HepG2 (cell line): ENCODE measurements at regions not wholly inside any gene's neighbourhood (a gene's known extent, or its start where the extent isn't known, plus 50 kb on each side); places are given as distances from the start of the nearest gene placed in this dataset.

Experiments used
- ATAC-seq: fragments of 200-7000 bp; cut with Tn5 transposase; 3 replicates; pipeline ENCODE4 v1.9.1; 2020; ENCODE audit warnings: mild to moderate bottlenecking, moderate library complexity
- BruUV-seq: library from RNA; stranded (reverse); fragments of 400-500 nt; replicated peaks from 2 replicates; lab custom pipeline; 2021; lab: Mats Ljungman, UMichigan
- CTCF ChIA-PET: fragments of 300-600 bp; formaldehyde crosslinking; extraction: SDS; loops from one replicate; lab custom pipeline; 2021; ENCODE audit warnings: low total read pairs, inconsistent platforms, low intra/inter-chr PET ratio; lab: Yijun Ruan, JAX
- POLR2A ChIA-PET: fragments of 350-600 bp; sonication (Branson Sonifier 250); formaldehyde crosslinking; loops from one replicate; lab custom pipeline; 2020; ENCODE audit warnings: antibody characterized with exemption, inconsistent platforms; lab: Yijun Ruan, JAX
- DNase-seq: peaks from one replicate; pipeline ENCODE4 v3.0.0-alpha.2; 2015; ENCODE audit warnings: low spot score
- FAIRE-seq: peaks from 3 replicates; lab custom pipeline; 2011; peaks lifted over from hg19 to GRCh38; lab: Jason Lieb, UNC
- H2AFZ ChIP-seq: one replicate; pipeline ENCODE4 v1.6.1; 2011; ENCODE audit warnings: low read length, inconsistent platforms
- H3K27ac ChIP-seq: fragments of 300-600 bp; 3 replicates; pipeline ENCODE4 v1.8.0; 2011; ENCODE audit warnings: mixed run types, mild to moderate bottlenecking, mixed read lengths, low read length, inconsistent platforms; ENCODE audit not compliant: insufficient read depth; ENCODE audit errors: extremely low read length
- H3K27me3 ChIP-seq, 2 experiments: fragments of 200-600 bp in 1 of 2; 2 replicates in 1 of 2; 3 replicates in 1 of 2; pipeline versions ENCODE4 v1.6.0 to v1.8.0; 2011; ENCODE audit warnings: low read length in 2 of 2, mild to moderate bottlenecking in 2 of 2, moderate library complexity in 2 of 2, inconsistent platforms in 1 of 2; ENCODE audit not compliant: insufficient read depth in 2 of 2, control insufficient read depth in 1 of 2
- H3K36me3 ChIP-seq, 2 experiments: fragments of 200-600 bp in 1 of 2; replicated peaks in 1 of 2; 2 replicates in 1 of 2; 3 replicates in 1 of 2; pipeline versions ENCODE4 v1.5.1 to v1.8.0; 2011; ENCODE audit warnings: low read length in 2 of 2, inconsistent platforms in 1 of 2; ENCODE audit not compliant: insufficient read depth in 2 of 2, control insufficient read depth in 1 of 2
- H3K4me1 ChIP-seq: 2 replicates; pipeline ENCODE4 v1.5.1; 2012; ENCODE audit warnings: low read length, inconsistent platforms; ENCODE audit not compliant: insufficient read depth
- H3K4me2 ChIP-seq: 2 replicates; pipeline ENCODE4 v1.6.0; 2011; ENCODE audit warnings: low read depth, low read length, inconsistent platforms
- H3K4me3 ChIP-seq, 3 experiments: fragments of 200-600 bp in 1 of 3; sonication (generic), shearing (Covaris generic) in 1 of 3; replicated peaks in 1 of 3; 2 replicates each; pipeline ENCODE4 v1.5.1; 2011 to 2016; ENCODE audit warnings: low read length in 3 of 3, inconsistent platforms in 2 of 3, low read depth in 2 of 3, mild to moderate bottlenecking in 2 of 3, control low read depth in 1 of 3, mixed read lengths in 1 of 3; ENCODE audit not compliant: insufficient read depth in 1 of 3
- H3K79me2 ChIP-seq: one replicate; pipeline ENCODE4 v1.6.1; 2011; ENCODE audit warnings: low read length, inconsistent platforms; ENCODE audit not compliant: insufficient read depth
- H3K9ac ChIP-seq: 2 replicates; pipeline ENCODE4 v1.6.0; 2011; ENCODE audit warnings: mild to moderate bottlenecking, low read depth, low read length, inconsistent platforms; ENCODE audit not compliant: insufficient read depth
- H3K9me3 ChIP-seq: 2 replicates; pipeline ENCODE4 v1.5.1; 2012; ENCODE audit warnings: mild to moderate bottlenecking, low read length
- H4K20me1 ChIP-seq: 2 replicates; pipeline ENCODE4 v1.6.0; 2011; ENCODE audit warnings: inconsistent platforms, mild to moderate bottlenecking, low read length, moderate library complexity; ENCODE audit not compliant: insufficient read depth
- FOXA1 ChIP-seq, 2 experiments: fragments of 450-650 bp in 1 of 2; sonication (generic) in 1 of 2; formaldehyde crosslinking in 1 of 2; IDR thresholded peaks; 2 replicates each; pipeline versions ENCODE4 v1.4.0 to v1.6.1; 2016 to 2020; ENCODE audit warnings: missing genetic modification reagents in 1 of 2
- HNRNPH1 ChIP-seq: fragments of 200-400 bp; formaldehyde crosslinking; optimal IDR thresholded peaks from 2 replicates; pipeline ENCODE3; 2017; ENCODE audit warnings: mild to moderate bottlenecking, low read depth, low read length
- HOXA7 ChIP-seq: sonication (generic); formaldehyde crosslinking; IDR thresholded peaks from 2 replicates; pipeline ENCODE4 v1.8.1; 2022; ENCODE audit warnings: mild to moderate bottlenecking, missing genetic modification reagents, moderate library complexity
- KLF6 ChIP-seq: IDR thresholded peaks from 2 replicates; pipeline ENCODE4 v1.8.0; 2016; ENCODE audit warnings: missing biosample characterization, missing genetic modification reagents
- MBNL3 ChIP-seq: fragments of 250-450 bp; sonication (Bioruptor Pico); conservative IDR thresholded peaks from 2 replicates; pipeline ENCODE4 v1.8.0; 2022; ENCODE audit warnings: mild to moderate bottlenecking, inconsistent platforms
- ONECUT2 ChIP-seq: sonication (generic); formaldehyde crosslinking; IDR thresholded peaks from 2 replicates; pipeline ENCODE4 v1.4.0; 2020; ENCODE audit warnings: missing genetic modification reagents
- TBL1XR1 ChIP-seq: fragments of 150-350 bp; IDR thresholded peaks from 2 replicates; pipeline ENCODE4 v1.6.1; 2014; ENCODE audit warnings: borderline replicate concordance, low read length; ENCODE audit not compliant: partially characterized antibody
- THAP11 ChIP-seq: IDR thresholded peaks from 2 replicates; pipeline ENCODE4 v1.6.1; 2016; ENCODE audit warnings: missing biosample characterization, missing genetic modification reagents
- ZFYVE20 ChIP-seq: sonication (generic); formaldehyde crosslinking; IDR thresholded peaks from 2 replicates; pipeline ENCODE4 v1.8.0; 2023; ENCODE audit warnings: low read depth, mild to moderate bottlenecking, moderate library complexity, missing genetic modification reagents, borderline replicate concordance
- ZNF17 ChIP-seq: sonication (generic); formaldehyde crosslinking; IDR thresholded peaks from 2 replicates; pipeline ENCODE4 v1.5.0; 2020; ENCODE audit warnings: mild to moderate bottlenecking, missing genetic modification reagents
- ZNF768 ChIP-seq: sonication (generic); formaldehyde crosslinking; IDR thresholded peaks from 2 replicates; pipeline ENCODE4 v1.4.0; 2020; ENCODE audit warnings: missing genetic modification reagents
- ZNF839 ChIP-seq: sonication (generic); formaldehyde crosslinking; IDR thresholded peaks from 2 replicates; pipeline ENCODE4 v1.4.0; 2020; ENCODE audit warnings: missing genetic modification reagents, mild to moderate bottlenecking, borderline replicate concordance
- ZSCAN20 ChIP-seq: sonication (generic); formaldehyde crosslinking; IDR thresholded peaks from 2 replicates; pipeline ENCODE4 v1.4.0; 2020; ENCODE audit warnings: missing genetic modification reagents, mild to moderate bottlenecking, borderline replicate concordance
- WGBS: methylation state at CpG from one replicate; pipeline ENCODE4 v1.1.6; 2017; ENCODE audit warnings: low lambda C conversion rate; 5-methylcytosine and 5-hydroxymethylcytosine counted together
- in situ Hi-C: cut with HindIII; loops from 2 replicates; pipeline ENCODE4 v1.10.0; 2017; ENCODE audit warnings: low pct_unique_long_range_greater_than_20kb; ENCODE audit not compliant: extremely low pct_ligation_motif_present
- intact Hi-C: fragments of 100-400 bp; cut with micrococcal nuclease; formaldehyde crosslinking; loops from one replicate; pipeline ENCODE4 v1.10.0; 2022; ENCODE audit not compliant: unreplicated experiment
- TF ChIP-seq, protein P1 (sequence below): sonication (generic); formaldehyde crosslinking; IDR thresholded peaks from 2 replicates; pipeline ENCODE4 v1.4.0; 2020; ENCODE audit warnings: mild to moderate bottlenecking, missing genetic modification reagents
- TF ChIP-seq, protein P2 (sequence below): IDR thresholded peaks from 2 replicates; pipeline ENCODE4 v1.6.1; 2016; ENCODE audit warnings: low read depth

DNA sequence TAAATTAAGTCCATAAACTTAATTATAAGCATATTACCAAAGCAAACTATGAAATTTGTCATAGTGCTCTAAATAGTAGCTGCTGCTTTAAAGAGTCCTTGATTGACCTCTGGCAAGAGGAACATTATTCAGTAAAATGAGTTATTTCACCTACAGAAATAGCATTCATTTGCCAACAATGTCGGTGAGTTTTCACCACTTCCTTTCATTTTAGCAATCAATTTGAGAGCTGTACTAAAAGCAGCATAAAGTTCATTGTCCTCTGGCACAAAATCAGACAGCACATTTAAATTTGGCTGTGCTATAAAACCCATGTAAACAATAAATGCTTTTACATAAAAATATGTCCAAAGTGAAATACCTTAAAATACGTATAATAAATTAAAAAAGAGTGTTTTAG, 1515.7 kb downstream of the SI start (continued):
- TF ChIP-seq, protein P1, sequence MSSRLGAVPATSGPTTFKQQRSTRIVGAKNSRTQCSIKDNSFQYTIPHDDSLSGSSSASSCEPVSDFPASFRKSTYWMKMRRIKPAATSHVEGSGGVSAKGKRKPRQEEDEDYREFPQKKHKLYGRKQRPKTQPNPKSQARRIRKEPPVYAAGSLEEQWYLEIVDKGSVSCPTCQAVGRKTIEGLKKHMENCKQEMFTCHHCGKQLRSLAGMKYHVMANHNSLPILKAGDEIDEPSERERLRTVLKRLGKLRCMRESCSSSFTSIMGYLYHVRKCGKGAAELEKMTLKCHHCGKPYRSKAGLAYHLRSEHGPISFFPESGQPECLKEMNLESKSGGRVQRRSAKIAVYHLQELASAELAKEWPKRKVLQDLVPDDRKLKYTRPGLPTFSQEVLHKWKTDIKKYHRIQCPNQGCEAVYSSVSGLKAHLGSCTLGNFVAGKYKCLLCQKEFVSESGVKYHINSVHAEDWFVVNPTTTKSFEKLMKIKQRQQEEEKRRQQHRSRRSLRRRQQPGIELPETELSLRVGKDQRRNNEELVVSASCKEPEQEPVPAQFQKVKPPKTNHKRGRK (CRISPR knock-in tag), result no peak
- TF ChIP-seq TBL1XR1 (no peak), ZFYVE20 (CRISPR knock-in tag) (no peak), ONECUT2 (CRISPR knock-in tag) (no peak)

DNA sequence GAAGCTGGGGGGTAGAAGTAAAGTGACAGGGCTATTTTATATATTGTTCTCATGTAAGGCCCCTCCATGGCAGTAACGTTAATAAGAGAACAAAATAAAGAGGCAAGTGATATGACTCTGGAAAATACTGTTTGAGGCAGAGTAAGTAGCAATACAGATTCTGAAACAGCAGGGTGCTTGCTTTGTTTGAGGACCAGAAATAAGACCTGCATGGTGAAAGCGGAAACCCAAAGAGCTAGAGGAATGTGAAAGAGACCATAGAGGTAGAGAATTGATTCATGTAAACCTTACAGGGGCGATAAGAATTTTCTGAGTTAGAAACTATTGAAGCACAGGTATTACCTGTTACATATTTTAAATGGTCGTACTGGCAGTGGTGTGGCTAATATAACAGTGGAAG, 1517.1 kb downstream of the SI start:
- Histone ChIP-seq H2AFZ (no peak overlapping the region), H3K36me3 (no peaks in the 10 kb centered on the region), H3K4me2 (no peak overlapping the region), H3K4me3 (no peak overlapping the region), H3K27ac (no peak overlapping the region), H3K27me3 (no peaks in the 10 kb centered on the region), H4K20me1 (no peaks in the 10 kb centered on the region), H3K9me3 (no peaks in the 10 kb centered on the region), H3K79me2 (no peaks in the 10 kb centered on the region), H3K9ac (no peak overlapping the region), H3K4me1 (no peaks in the 10 kb centered on the region)
- in situ Hi-C loops, result no loop called here
- BruUV-seq, result no TSS peak
- POLR2A ChIA-PET, result no interaction called here
- 2% methylated on average over 4 of the region's 4 CpGs for WGBS
- CTCF ChIA-PET, result no interaction called here
- TF ChIP-seq FOXA1 (IDR thresholded peaks at IDR 0.05) (no peak), FOXA1 (CRISPR knock-in tag; IDR thresholded peaks at IDR 0.05) (no peak), ZNF839 (CRISPR knock-in tag) (no peak), ZNF768 (CRISPR knock-in tag) (no peak), TBL1XR1 (no peak), ZSCAN20 (CRISPR knock-in tag) (no peak), HOXA7 (CRISPR knock-in tag) (no peak), HNRNPH1 (no peak), ZNF17 (CRISPR knock-in tag) (no peak), THAP11 (no peak), MBNL3 (CRISPR knock-in tag) (no peak), KLF6 (CRISPR knock-in tag) (no peak)
- TF ChIP-seq, protein P2, sequence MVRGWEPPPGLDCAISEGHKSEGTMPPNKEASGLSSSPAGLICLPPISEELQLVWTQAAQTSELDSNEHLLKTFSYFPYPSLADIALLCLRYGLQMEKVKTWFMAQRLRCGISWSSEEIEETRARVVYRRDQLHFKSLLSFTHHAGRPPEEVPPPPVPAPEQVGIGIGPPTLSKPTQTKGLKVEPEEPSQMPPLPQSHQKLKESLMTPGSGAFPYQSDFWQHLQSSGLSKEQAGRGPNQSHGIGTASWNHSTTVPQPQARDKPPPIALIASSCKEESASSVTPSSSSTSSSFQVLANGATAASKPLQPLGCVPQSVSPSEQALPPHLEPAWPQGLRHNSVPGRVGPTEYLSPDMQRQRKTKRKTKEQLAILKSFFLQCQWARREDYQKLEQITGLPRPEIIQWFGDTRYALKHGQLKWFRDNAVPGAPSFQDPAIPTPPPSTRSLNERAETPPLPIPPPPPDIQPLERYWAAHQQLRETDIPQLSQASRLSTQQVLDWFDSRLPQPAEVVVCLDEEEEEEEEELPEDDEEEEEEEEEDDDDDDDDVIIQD, result no peak
- intact Hi-C loops, result no loop called here
- DNase-seq (no peak), FAIRE-seq (no peak), ATAC-seq (no peak)
